ENCODE measurements at regions not wholly inside any gene's neighbourhood (a gene's known extent, or its start where the extent isn't known, plus 50 kb on each side); places are given as distances from the start of the nearest gene placed in this dataset.

- TF ChIP-seq ATF2 (CRISPR knock-in tag; IDR thresholded peaks at IDR 0.05; ENCODE audit: borderline replicate concordance, low read depth) (no peak), FOXP4 (CRISPR knock-in tag; IDR thresholded peaks at IDR 0.05) (no peak), ZNF425 (CRISPR knock-in tag; conservative IDR thresholded peaks at IDR 0.05) (no peak), FOXJ3 (CRISPR knock-in tag; IDR thresholded peaks at IDR 0.05; ENCODE audit: borderline replicate concordance) (no peak), ZNF396 (CRISPR knock-in tag; IDR thresholded peaks at IDR 0.05; ENCODE audit: borderline replicate concordance) (no peak)
Observed at GRCh38 chr17:62882284-62882683, 74.2 kb upstream of the MARCHF10 start (continued).

DNA sequence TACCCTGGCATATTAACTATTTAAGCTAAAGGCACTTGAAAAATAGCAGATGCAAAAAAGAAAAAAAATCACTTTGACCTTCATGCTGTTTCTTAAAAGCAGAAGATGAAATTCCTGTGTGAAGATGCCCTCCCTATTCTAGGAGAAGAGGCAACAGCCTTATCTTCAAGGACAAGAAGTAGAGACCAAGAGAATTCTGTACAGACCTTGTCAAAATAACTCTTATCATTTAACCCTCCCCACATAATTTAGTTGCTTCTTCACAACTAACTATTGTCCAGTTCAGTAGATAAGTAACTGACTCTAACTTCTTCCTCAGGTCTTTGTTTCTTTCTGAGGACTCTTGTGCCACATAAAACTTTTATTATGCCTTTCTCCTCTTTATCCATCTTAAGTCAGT is 72.0 kb upstream of the MARCHF10 start:
- Mint-ChIP-seq H3K9me3 (no peaks in the 10 kb centered on the region), H3K27ac (no peak overlapping the region), H3K36me3 (no peaks in the 10 kb centered on the region), H3K4me1 (no peaks in the 10 kb centered on the region), H3K4me3 (no peak overlapping the region), H3K27me3 (ENCODE audit: low read depth) (no peaks in the 10 kb centered on the region; the same call in 1 of the 2 replicates)
- POLR2A ChIA-PET = no interaction called here
- TF ChIP-seq FOXP1 (CRISPR knock-in tag; IDR thresholded peaks at IDR 0.05; ENCODE audit: borderline replicate concordance) (no peak), ZNF263 (CRISPR knock-in tag; IDR thresholded peaks at IDR 0.05; ENCODE audit: low read depth) (no peak), RELA (CRISPR knock-in tag; IDR thresholded peaks at IDR 0.05; ENCODE audit: borderline replicate concordance) (no peak), ZNF416 (CRISPR knock-in tag; IDR thresholded peaks at IDR 0.05) (no peak)
- TF ChIP-seq, protein P1, sequence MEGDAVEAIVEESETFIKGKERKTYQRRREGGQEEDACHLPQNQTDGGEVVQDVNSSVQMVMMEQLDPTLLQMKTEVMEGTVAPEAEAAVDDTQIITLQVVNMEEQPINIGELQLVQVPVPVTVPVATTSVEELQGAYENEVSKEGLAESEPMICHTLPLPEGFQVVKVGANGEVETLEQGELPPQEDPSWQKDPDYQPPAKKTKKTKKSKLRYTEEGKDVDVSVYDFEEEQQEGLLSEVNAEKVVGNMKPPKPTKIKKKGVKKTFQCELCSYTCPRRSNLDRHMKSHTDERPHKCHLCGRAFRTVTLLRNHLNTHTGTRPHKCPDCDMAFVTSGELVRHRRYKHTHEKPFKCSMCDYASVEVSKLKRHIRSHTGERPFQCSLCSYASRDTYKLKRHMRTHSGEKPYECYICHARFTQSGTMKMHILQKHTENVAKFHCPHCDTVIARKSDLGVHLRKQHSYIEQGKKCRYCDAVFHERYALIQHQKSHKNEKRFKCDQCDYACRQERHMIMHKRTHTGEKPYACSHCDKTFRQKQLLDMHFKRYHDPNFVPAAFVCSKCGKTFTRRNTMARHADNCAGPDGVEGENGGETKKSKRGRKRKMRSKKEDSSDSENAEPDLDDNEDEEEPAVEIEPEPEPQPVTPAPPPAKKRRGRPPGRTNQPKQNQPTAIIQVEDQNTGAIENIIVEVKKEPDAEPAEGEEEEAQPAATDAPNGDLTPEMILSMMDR (IDR thresholded peaks at IDR 0.05) = no peak
- TF ChIP-seq, protein P2, sequence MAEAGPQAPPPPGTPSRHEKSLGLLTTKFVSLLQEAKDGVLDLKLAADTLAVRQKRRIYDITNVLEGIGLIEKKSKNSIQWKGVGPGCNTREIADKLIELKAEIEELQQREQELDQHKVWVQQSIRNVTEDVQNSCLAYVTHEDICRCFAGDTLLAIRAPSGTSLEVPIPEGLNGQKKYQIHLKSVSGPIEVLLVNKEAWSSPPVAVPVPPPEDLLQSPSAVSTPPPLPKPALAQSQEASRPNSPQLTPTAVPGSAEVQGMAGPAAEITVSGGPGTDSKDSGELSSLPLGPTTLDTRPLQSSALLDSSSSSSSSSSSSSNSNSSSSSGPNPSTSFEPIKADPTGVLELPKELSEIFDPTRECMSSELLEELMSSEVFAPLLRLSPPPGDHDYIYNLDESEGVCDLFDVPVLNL (CRISPR knock-in tag; IDR thresholded peaks at IDR 0.05; ENCODE audit: borderline replicate concordance, low read depth) = no peak
- ATAC-seq (no peak), DNase-seq (ENCODE audit: low spot score) (no peak)
- CTCF ChIA-PET = interaction anchor here (0.5 kb wide), 1 partner anchor 66 kb away, joined by 6 read pairs; no protein-coding TSS in a partner anchor

GRCh38 chr17:62876673-62877405 is 68.7 kb upstream of the MARCHF10 start:
- H3K27ac Mint-ChIP-seq = no peak overlapping the region
- H3K4me3 Mint-ChIP-seq = no peak overlapping the region
- ChIA-PET POLR2A (no interaction called here), CTCF (no interaction called here)
- H3K9me3 Mint-ChIP-seq = no peaks in the 10 kb centered on the region
- no peaks in the 10 kb centered on the region for H3K36me3 Mint-ChIP-seq
- H3K4me1 Mint-ChIP-seq = no peaks in the 10 kb centered on the region
- DNase-seq (ENCODE audit: low spot score) (no peak), ATAC-seq (no peak)
- no peaks in the 10 kb centered on the region for H3K27me3 Mint-ChIP-seq (ENCODE audit: low read depth)
- TF ChIP-seq ZNF121 (CRISPR knock-in tag; IDR thresholded peaks at IDR 0.05) (no peak), GTF2I (CRISPR knock-in tag; conservative IDR thresholded peaks at IDR 0.05) (no peak), KAT7 (CRISPR knock-in tag; IDR thresholded peaks at IDR 0.05; ENCODE audit: borderline replicate concordance) (no peak), TP53 (CRISPR knock-in tag; IDR thresholded peaks at IDR 0.05) (no peak), TCF7 (CRISPR knock-in tag; IDR thresholded peaks at IDR 0.05; ENCODE audit: low read depth) (no peak), ZNF281 (CRISPR knock-in tag; IDR thresholded peaks at IDR 0.05) (no peak), ATF2 (CRISPR knock-in tag; IDR thresholded peaks at IDR 0.05; ENCODE audit: borderline replicate concordance, low read depth) (no peak), SP1 (CRISPR knock-in tag; conservative IDR thresholded peaks at IDR 0.05) (no peak), SMAD4 (CRISPR knock-in tag; IDR thresholded peaks at IDR 0.05) (no peak)
